K562 (cell line): ENCODE measurements at regions not wholly inside any gene's neighbourhood (a gene's known extent, or its start where the extent isn't known, plus 50 kb on each side); places are given as distances from the start of the nearest gene placed in this dataset.

Experiments used
- BCLAF1 ChIP-seq, 2 experiments: fragments of 450-650 bp in 1 of 2; IDR thresholded peaks; 2 replicates each; pipeline ENCODE4 v1.6.1; 2011 to 2017; ENCODE audit warnings: low read depth in 2 of 2, antibody characterized with exemption in 1 of 2, borderline replicate concordance in 1 of 2, low read length in 1 of 2, mild to moderate bottlenecking in 1 of 2, mixed read lengths in 1 of 2; ENCODE audit not compliant: control insufficient read depth in 1 of 2
- BRF2 ChIP-seq: IDR thresholded peaks from 3 replicates; pipeline ENCODE4 v1.6.1; 2011; ENCODE audit warnings: borderline replicate concordance, mild to moderate bottlenecking; ENCODE audit not compliant: insufficient read length, insufficient read depth
- DLX4 ChIP-seq: fragments of 250-450 bp; sonication (Bioruptor Pico); IDR thresholded peaks from 2 replicates; pipeline ENCODE4 v1.6.1; 2021; ENCODE audit warnings: mild to moderate bottlenecking
- ETV6 ChIP-seq, 3 experiments: fragments of 150-350 bp in 1 of 3; sonication (generic) in 1 of 3; formaldehyde crosslinking in 1 of 3; IDR thresholded peaks; 2 replicates each; pipeline versions ENCODE4 v1.6.1 to v1.8.0; 2014 to 2022; ENCODE audit warnings: borderline replicate concordance in 2 of 3, low read depth in 2 of 3, antibody characterized with exemption in 1 of 3, low read length in 1 of 3, mild to moderate bottlenecking in 1 of 3, missing genetic modification reagents in 1 of 3
- POLR2AphosphoS2 ChIP-seq: IDR thresholded peaks from 2 replicates; pipeline ENCODE4 v1.6.1; 2012; ENCODE audit warnings: low read length, improper control_type of control experiment
- ZNF717 ChIP-seq: fragments of 250-450 bp; sonication (Bioruptor Pico); IDR thresholded peaks from 2 replicates; pipeline ENCODE4 v1.5.0; 2021

- TF ChIP-seq BRF2 (no peak), DLX4 (CRISPR knock-in tag) (no peak), BCLAF1 (IDR thresholded peaks at IDR 0.05; ENCODE audit: borderline replicate concordance in 1 of 2, control insufficient read depth in 1 of 2, low read depth in 2 of 2, low read length in 1 of 2) (no peak), POLR2AphosphoS2 (no peak), ZNF717 (CRISPR knock-in tag) (no peak), ETV6 (IDR thresholded peaks at IDR 0.05; ENCODE audit: borderline replicate concordance in 1 of 2, low read depth in 2 of 2, low read length in 1 of 2) (no peak), ETV6 (CRISPR knock-in tag; IDR thresholded peaks at IDR 0.05; ENCODE audit: borderline replicate concordance) (no peak)
These were observed 207.1 kb upstream of the ADCY1 start (continued) for GRCh38 chr7:45367026-45367425.
